GM18526 (cell line): ENCODE measurements at regions not wholly inside any gene's neighbourhood (a gene's known extent, or its start where the extent isn't known, plus 50 kb on each side); places are given as distances from the start of the nearest gene placed in this dataset.

Experiments
- POLR2A ChIP-seq: IDR thresholded peaks from 3 replicates; pipeline ENCODE4 v1.6.1; 2011; ENCODE audit not compliant: insufficient read length; ENCODE audit errors: extremely low read depth

- TF ChIP-seq POLR2A, result no peak
These were observed 517.4 kb upstream of the GOLIM4 start for GRCh38 chr3:168613151-168613550.

DNA sequence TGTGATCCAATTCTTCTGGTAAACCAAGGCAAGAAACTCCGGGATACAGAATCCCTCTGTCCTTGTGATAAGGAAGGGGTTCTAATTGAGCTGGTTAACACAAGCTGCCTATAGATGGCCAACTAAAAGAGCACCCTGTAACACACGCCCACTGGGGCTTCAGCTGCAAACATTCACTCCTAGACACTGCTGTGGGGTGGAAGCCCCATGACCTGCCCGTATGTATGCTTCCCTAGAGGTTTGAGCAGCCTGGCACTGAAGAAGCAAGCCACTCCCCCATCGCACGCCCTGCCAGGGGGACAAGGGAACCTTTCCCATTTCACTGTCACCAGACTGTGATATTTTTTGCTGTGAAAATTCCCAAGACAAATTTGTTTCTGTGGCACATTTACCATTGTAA is 516.9 kb upstream of the GOLIM4 start:
- no peak for TF ChIP-seq POLR2A

- TF ChIP-seq POLR2A, result no peak
These were observed 516.1 kb upstream of the GOLIM4 start for GRCh38 chr3:168611826-168612225.

GRCh38 chr3:168608926-168609325 is 513.2 kb upstream of the GOLIM4 start:
- no peak for TF ChIP-seq POLR2A

- TF ChIP-seq POLR2A, result no peak
These were observed 509.0 kb upstream of the GOLIM4 start for GRCh38 chr3:168604767-168605166.

DNA sequence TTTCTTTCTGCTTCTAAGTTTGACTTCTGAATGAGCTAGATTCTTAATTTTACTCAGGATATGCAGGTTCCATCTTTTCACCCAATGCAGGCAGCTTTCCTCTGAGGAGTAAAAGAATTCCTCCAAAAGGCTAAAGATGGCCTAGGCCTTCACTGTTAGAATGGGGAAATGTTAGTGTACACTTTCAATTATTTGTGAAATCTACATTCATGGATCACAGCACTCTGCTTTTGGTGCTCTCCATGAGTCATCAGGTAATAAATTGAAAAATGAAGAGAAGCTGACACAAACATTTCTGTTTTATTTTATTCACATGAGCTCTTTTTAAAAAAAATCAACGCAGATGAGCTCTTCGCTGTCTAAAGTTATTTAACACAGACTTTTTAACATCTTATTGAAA is 502.5 kb upstream of the GOLIM4 start:
- no peak for TF ChIP-seq POLR2A

DNA sequence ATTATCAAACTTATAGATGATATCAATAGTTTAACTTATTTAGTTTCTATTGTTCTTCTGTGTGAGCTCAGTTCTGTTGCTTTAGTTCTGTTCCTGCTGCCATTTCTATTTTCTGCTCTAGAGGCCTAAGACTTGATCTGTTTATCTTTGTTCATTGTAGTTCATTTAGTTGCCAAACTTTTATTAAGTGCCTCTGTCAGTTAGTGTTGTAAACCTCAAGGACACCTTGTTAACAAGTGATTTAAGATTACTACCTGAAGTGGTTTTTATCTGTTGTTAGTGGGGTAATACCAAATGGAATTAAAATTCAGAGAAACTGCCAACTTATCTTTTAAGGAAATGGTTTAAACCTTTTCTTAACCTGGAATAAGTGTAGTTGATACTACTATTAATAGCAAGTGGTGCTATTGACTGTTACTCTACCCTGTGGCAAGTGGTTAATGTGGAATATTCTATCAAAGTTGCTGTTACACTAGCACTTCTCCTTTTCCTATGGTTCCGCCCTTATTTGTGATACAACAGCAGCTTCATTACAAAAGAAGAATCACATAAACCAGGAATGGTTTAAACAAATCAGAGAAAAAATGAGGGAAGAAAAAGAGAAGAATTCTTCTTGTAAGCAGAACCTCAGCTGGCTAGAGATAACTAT is 500.6 kb upstream of the GOLIM4 start:
- no peak for TF ChIP-seq POLR2A

GRCh38 chr3:168591587-168591986 is 495.9 kb upstream of the GOLIM4 start:
- no peak for TF ChIP-seq POLR2A

- no peak for TF ChIP-seq POLR2A
These were observed 493.7 kb upstream of the GOLIM4 start for GRCh38 chr3:168589376-168589775.

DNA sequence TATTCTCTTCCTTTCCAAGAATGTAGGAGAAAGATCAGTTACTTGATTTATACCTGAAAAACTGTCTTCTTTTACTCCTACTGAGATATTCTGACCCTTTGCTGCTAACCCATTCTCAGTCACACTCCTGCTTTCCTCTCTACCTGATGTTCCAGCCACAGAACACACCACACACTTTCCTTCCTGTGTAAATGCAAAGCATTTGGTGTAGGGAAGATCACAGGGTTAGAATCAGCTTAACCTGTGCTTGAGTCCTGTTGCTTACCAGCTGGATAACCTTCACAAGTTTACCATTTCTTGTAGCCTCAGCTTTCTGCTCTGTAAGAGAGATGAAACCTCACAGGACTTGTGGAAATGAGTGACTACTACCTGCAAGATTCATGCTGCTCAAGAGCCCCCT is 489.8 kb upstream of the GOLIM4 start:
- no peak for TF ChIP-seq POLR2A

DNA sequence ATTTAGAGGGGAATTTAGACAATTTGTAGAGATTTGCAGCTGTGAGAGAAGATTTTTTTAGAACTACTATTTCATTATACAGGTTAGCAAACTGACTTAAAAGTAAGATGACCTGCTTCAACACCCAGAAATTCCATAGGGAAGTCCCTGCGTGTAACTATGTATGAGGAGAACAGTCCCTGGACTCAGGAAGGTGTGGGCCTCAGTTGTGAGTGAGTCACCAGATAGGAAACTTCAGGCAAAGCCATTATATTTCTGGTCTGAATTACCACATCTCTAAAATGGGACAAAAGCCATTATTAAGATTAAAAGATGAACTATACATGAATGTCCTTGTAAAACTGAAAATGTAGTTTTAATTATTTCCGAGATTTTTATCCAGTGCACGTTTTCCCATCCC is 488.3 kb upstream of the GOLIM4 start:
- TF ChIP-seq POLR2A, result no peak

GRCh38 chr3:168582503-168582902 is 486.8 kb upstream of the GOLIM4 start:
- no peak for TF ChIP-seq POLR2A

- TF ChIP-seq POLR2A, result no peak
These were observed 486.1 kb upstream of the GOLIM4 start for GRCh38 chr3:168581771-168582225.

DNA sequence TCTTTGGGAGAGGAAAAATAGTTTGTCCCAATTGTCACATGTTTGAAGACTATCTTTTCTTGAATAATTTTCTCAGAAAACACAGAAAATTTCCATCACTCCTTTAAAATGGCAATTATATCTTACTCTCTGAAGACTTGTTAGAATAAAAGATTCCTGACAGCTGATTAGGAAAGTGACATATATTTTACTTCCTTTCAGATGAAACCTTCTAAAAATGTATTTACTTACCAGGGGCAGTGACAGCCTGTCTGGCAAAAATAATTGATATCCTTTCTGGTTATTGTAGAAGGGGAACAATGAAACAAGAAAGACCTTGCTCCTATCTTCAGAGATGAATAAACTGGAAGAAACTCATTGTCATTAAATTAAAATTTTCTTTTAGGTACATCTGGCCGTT is 483.3 kb upstream of the GOLIM4 start:
- TF ChIP-seq POLR2A, result no peak

DNA sequence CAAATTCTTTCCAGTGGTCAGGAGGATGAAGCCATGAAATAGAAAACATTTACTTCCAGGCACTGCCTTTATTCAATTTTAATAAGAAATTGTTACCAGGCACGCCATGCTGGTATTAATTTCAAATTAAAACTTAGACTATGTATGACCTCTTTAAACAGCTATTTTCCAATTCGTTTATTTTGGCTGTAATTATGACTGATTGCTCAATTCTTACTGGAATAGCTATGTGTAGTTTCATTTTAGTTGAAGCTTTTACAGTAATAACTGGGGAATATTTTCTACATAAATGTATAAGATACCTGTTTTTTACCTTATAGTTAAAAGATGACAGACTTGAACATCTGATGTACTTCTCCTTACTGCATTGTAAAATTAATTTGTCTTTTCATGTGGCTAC is 480.0 kb upstream of the GOLIM4 start:
- no peak for TF ChIP-seq POLR2A

DNA sequence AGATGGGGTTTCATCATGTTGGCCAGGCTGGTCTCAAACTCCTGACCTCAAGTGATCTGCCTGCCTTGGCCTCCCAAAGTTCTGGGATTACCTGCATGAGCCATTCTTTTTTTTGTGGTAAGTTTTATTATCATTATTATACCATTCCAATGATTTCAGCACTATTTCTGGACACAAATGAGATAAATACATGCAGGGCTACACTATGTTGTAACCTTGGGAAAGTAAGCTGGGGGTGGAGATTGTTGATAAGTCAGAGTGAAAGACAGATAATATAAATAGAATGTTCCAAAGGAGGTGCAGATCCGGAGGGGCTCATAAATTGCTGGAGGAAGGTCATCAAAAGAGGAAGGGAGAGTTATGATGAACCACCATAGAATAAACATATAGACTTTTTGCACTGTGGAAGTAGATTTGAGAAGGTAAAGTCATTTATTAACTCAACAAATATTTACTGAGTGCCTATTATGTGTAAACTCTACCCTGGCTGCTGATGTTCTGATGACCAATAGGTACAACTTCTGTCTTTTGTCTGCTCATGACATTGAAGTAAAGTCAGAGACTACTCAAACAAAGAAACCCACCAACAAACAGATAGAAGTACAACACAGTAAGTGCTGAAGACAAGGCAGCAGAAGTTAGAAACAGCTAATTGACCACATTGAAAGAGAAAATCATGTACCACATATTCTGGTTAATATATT is 478.9 kb upstream of the GOLIM4 start:
- TF ChIP-seq POLR2A, result no peak
